Kidney epithelial cell (primary cell): ENCODE measurements at regions not wholly inside any gene's neighbourhood (a gene's known extent, or its start where the extent isn't known, plus 50 kb on each side); places are given as distances from the start of the nearest gene placed in this dataset.

Experiments
- DNase-seq: peaks from one replicate; pipeline ENCODE4 v3.0.0-alpha.2; 2010; ENCODE audit warnings: low read depth
- H3K27me3 ChIP-seq: 2 replicates; pipeline ENCODE4 v1.6.0; 2011; ENCODE audit warnings: low read length; ENCODE audit not compliant: control insufficient read depth, insufficient read depth
- H3K36me3 ChIP-seq: 2 replicates; pipeline ENCODE4 v1.5.1; 2011; ENCODE audit warnings: low read length; ENCODE audit not compliant: control insufficient read depth, insufficient read depth
- H3K4me3 ChIP-seq: 2 replicates; pipeline ENCODE4 v1.5.1; 2011; ENCODE audit warnings: low read depth, mild to moderate bottlenecking, control low read depth, low read length
- TF ChIP-seq, protein P1 (sequence below): IDR thresholded peaks from 2 replicates; pipeline ENCODE4 v1.5.1; 2011; ENCODE audit warnings: mild to moderate bottlenecking, moderate library complexity, low read length, control low read depth, inconsistent platforms; ENCODE audit not compliant: insufficient read depth, poor library complexity, severe bottlenecking

DNA sequence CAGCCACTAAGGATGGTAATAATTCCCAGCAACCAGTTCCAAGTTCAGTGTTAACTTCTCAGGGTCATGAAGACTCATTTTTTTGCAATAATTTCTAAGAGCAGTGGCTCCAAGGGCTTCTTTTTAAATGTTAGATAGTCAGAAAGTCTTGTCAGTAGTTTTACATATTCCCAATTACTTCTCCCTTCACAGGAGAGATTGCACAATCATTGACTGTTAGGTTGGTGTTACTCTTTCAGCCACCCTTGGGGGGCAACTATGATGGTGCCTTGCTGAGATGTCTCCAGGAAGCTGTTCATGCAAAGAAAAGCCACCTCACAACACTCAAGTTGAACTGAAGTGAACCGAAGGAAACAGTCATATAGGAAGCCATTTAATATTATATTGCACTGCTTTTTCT lies 127.9 kb upstream of the DOCK10 start:
- no peaks in the 10 kb centered on the region for H3K36me3 ChIP-seq
- DNase-seq: no peak
- TF ChIP-seq, protein P1, sequence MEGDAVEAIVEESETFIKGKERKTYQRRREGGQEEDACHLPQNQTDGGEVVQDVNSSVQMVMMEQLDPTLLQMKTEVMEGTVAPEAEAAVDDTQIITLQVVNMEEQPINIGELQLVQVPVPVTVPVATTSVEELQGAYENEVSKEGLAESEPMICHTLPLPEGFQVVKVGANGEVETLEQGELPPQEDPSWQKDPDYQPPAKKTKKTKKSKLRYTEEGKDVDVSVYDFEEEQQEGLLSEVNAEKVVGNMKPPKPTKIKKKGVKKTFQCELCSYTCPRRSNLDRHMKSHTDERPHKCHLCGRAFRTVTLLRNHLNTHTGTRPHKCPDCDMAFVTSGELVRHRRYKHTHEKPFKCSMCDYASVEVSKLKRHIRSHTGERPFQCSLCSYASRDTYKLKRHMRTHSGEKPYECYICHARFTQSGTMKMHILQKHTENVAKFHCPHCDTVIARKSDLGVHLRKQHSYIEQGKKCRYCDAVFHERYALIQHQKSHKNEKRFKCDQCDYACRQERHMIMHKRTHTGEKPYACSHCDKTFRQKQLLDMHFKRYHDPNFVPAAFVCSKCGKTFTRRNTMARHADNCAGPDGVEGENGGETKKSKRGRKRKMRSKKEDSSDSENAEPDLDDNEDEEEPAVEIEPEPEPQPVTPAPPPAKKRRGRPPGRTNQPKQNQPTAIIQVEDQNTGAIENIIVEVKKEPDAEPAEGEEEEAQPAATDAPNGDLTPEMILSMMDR: no peak
- H3K27me3 ChIP-seq: no peaks in the 10 kb centered on the region
- no peak overlapping the region for H3K4me3 ChIP-seq

DNA sequence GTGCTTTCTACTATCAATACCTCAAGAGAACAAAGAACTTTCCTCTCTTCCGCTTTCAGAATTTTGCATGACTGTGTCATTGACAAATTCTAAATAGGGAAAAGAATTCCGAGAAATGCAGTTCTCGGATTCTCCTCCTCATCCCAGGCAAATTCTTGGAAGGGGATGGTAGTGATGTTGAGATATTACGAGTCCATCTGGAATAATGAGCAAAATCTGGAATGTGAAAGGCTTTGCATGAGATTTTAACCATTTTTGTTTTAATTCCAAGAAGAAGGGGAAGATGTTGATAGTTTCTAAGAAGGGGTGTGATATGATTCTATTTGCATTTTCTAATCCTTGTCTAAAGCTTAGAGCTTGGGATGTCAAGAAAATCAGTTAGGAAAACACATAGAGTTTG lies 127.1 kb upstream of the DOCK10 start:
- TF ChIP-seq, protein P1: no peak
- Histone ChIP-seq H3K36me3 (no peaks in the 10 kb centered on the region), H3K27me3 (no peaks in the 10 kb centered on the region), H3K4me3 (no peak overlapping the region)
- no peak for DNase-seq

DNA sequence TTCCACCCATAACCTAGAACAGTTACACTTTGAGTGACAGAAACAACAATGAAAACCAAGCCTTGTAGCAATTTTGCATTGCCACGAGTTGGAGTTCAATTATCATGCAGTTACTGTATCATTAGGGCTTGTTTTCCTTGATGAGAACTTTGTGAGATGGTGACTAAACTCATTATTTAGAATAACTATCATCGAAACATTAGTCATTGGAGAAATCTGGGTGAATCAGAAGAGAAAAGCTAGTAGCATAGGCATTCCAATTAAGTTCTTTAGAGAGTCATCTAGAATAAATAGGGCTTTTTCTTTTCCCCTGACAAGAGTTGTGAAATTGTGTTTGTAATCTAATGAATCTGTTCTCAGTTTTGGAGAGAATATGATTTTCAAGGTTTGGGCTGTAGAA lies 122.8 kb upstream of the DOCK10 start:
- no peak for DNase-seq
- no peaks in the 10 kb centered on the region for H3K36me3 ChIP-seq
- TF ChIP-seq, protein P1: no peak

DNA sequence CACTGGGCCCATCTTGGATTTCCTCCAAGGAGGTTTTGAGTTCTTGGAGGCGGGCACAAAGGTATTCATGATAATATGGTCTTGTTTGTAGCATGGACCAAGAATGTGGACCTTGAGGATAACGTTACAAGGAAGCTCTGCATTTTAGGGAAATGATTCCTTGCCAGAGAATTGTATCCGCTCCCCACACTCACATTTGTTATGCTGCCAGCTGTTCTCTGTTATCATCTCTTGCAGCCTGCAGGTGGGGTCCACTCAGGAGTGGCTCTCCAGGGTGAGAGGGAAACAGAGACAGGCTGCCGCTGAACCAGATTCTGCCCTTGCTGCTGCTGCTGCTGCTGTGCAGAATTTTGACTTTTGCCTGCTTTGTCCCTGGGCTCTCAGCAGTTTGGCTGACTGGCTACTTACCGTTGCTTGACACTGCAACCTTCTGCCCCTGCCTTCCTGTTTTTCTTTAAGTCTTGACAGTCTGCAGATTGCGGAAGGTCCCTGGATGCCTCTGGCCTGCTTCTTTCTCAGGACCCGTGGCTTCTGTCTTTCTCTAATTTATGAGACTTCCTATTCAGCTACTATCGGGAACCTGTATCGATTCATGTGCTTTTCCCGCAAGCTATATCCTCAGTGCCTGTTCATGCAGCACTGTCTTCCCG lies 122.3 kb upstream of the DOCK10 start:
- Histone ChIP-seq H3K4me3 (no peak overlapping the region), H3K27me3 (no peaks in the 10 kb centered on the region), H3K36me3 (no peaks in the 10 kb centered on the region)
- TF ChIP-seq, protein P1: no peak
- DNase-seq: no peak

More for the DNA sequence above, 122.8 kb upstream of the DOCK10 start:
- H3K4me3 ChIP-seq: no peak overlapping the region
- no peaks in the 10 kb centered on the region for H3K27me3 ChIP-seq

DNA sequence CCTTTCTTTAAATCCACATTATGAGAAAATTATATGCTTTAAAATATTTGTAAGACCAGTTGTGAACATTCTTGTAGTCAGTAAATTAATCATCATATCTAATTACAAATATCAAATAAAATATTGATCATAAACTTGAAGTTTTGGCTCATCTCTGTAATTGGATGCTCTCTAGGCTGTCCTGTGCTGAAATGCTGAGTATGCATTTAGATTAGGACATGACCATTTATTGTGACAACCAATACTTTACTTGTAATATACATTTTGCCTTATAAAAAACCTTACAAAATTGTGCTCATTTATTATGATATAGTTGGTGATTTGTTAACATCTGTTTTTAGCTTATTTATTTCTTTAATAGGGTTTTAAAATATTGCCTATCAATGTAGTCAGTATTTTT lies 116.1 kb upstream of the DOCK10 start:
- no peak for DNase-seq
- H3K4me3 ChIP-seq: no peak overlapping the region
- no peaks in the 10 kb centered on the region for H3K27me3 ChIP-seq
- no peaks in the 10 kb centered on the region for H3K36me3 ChIP-seq
- TF ChIP-seq, protein P1: no peak

DNA sequence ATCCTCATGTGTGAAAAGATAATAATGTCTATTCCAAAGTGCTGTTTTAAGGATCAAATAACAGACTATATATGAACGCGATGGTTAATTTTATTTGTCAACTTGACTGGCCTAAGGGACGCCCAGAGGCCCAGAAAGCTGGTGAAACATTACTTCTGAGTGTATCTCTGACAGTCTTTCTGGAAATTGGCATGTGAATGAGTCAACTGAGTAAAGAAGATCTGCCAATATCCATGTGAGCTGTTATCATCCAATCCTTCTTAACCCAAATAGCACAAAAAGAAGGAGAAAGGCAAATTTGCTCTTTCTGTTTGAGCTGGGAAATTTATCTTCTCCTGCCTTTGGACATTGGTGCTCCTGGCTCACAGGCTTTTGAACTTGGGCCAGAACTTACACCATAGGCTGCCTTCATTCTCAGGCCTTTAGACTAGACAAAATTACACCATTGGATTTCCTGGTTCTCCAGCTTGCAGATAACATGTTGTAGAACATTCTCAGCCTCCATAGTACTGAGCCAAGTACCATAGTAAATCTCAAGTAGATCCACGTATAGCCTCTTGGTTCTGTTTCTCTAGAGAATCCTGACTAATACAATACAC lies 114.7 kb upstream of the DOCK10 start:
- Histone ChIP-seq H3K27me3 (no peaks in the 10 kb centered on the region), H3K4me3 (no peak overlapping the region), H3K36me3 (no peaks in the 10 kb centered on the region)
- TF ChIP-seq, protein P1: no peak
- DNase-seq: no peak
